ENCODE measurements at regions not wholly inside any gene's neighbourhood (a gene's known extent, or its start where the extent isn't known, plus 50 kb on each side); places are given as distances from the start of the nearest gene placed in this dataset.

GRCh38 chr20:63134201-63134612, 81.7 kb downstream of the YTHDF1 start:
- DNase-seq (ENCODE audit: low spot score), result no peak
- Histone ChIP-seq H4K20me1 (ENCODE audit: insufficient read depth, low read length) (peaks cover 6% of the 10 kb centered on the region; the same call in 1 of the 2 replicates), H3K9me3 (ENCODE audit: low read length) (no peaks in the 10 kb centered on the region), H3K27ac (ENCODE audit: extremely low read length, insufficient read depth, low read length) (no peak overlapping the region), H3K4me2 (ENCODE audit: low read depth, low read length) (no peak overlapping the region), H3K79me2 (ENCODE audit: insufficient read depth, low read length) (no peaks in the 10 kb centered on the region), H3K4me3 (replicated peaks in 1 of 3; ENCODE audit: insufficient read depth in 1 of 3, low read depth in 2 of 3, low read length in 3 of 3) (no peak overlapping the region), H3K4me1 (ENCODE audit: insufficient read depth, low read length) (no peaks in the 10 kb centered on the region), H3K9ac (ENCODE audit: insufficient read depth, low read depth, low read length) (no peak overlapping the region), H2AFZ (ENCODE audit: low read length) (no peak overlapping the region), H3K27me3 (ENCODE audit: control insufficient read depth in 1 of 2, insufficient read depth in 2 of 2, low read length in 2 of 2) (peaks cover 39 to 77% of the 10 kb centered on the region in 2 experiments), H3K36me3 (replicated peaks in 1 of 2; ENCODE audit: control insufficient read depth in 1 of 2, insufficient read depth in 2 of 2, low read length in 2 of 2) (no peaks in the 10 kb centered on the region)
- WGBS (ENCODE audit: low lambda C conversion rate), result 51% methylated on average over 19 of the region's 19 CpGs
- no peak for FAIRE-seq
- intact Hi-C loops (cut with micrococcal nuclease; ENCODE audit: unreplicated experiment) (no loop called here), in situ Hi-C loops (cut with HindIII; ENCODE audit: extremely low pct_ligation_motif_present, low pct_unique_long_range_greater_than_20kb) (no loop called here)
- peak; percentile 6 for ATAC-seq
- ChIA-PET CTCF (ENCODE audit: low intra/inter-chr PET ratio, low total read pairs) (no interaction called here), POLR2A (no interaction called here)
- BruUV-seq (replicated peaks), result no TSS peak
- TF ChIP-seq TGIF2 (CRISPR knock-in tag; IDR thresholded peaks at IDR 0.05), result no peak
- TF ChIP-seq GFI1 (CRISPR knock-in tag; IDR thresholded peaks at IDR 0.05; ENCODE audit: borderline replicate concordance), result no peak
- no peak for TF ChIP-seq ZNF629 (CRISPR knock-in tag; conservative IDR thresholded peaks at IDR 0.05)
- no peak for TF ChIP-seq HOXA7 (CRISPR knock-in tag; IDR thresholded peaks at IDR 0.05)
- TF ChIP-seq IRF1 (CRISPR knock-in tag; IDR thresholded peaks at IDR 0.05; ENCODE audit: low read depth), result no peak
- no peak for TF ChIP-seq ZBTB2 (CRISPR knock-in tag; IDR thresholded peaks at IDR 0.05; ENCODE audit: low read depth)
- TF ChIP-seq ZNF558 (CRISPR knock-in tag; IDR thresholded peaks at IDR 0.05; ENCODE audit: borderline replicate concordance), result no peak
- no peak for TF ChIP-seq GRHL1 (CRISPR knock-in tag; conservative IDR thresholded peaks at IDR 0.05)
- TF ChIP-seq ZNF746 (CRISPR knock-in tag; IDR thresholded peaks at IDR 0.05), result no peak
- no peak for TF ChIP-seq ATRX (CRISPR knock-in tag; IDR thresholded peaks at IDR 0.05; ENCODE audit: borderline replicate concordance)
- TF ChIP-seq RERE (CRISPR knock-in tag; IDR thresholded peaks at IDR 0.05; ENCODE audit: low read depth), result no peak
- no peak for TF ChIP-seq SIN3B (IDR thresholded peaks at IDR 0.05; ENCODE audit: low read length)
- no peak for TF ChIP-seq ELK4 (CRISPR knock-in tag; IDR thresholded peaks at IDR 0.05; ENCODE audit: borderline replicate concordance)
- TF ChIP-seq ZNF737 (CRISPR knock-in tag; IDR thresholded peaks at IDR 0.05; ENCODE audit: borderline replicate concordance), result no peak
- TF ChIP-seq RARG (CRISPR knock-in tag; IDR thresholded peaks at IDR 0.05; ENCODE audit: low read depth), result no peak

All from HepG2 (cell line).